ENCODE measurements at regions not wholly inside any gene's neighbourhood (a gene's known extent, or its start where the extent isn't known, plus 50 kb on each side); places are given as distances from the start of the nearest gene placed in this dataset.

DNA sequence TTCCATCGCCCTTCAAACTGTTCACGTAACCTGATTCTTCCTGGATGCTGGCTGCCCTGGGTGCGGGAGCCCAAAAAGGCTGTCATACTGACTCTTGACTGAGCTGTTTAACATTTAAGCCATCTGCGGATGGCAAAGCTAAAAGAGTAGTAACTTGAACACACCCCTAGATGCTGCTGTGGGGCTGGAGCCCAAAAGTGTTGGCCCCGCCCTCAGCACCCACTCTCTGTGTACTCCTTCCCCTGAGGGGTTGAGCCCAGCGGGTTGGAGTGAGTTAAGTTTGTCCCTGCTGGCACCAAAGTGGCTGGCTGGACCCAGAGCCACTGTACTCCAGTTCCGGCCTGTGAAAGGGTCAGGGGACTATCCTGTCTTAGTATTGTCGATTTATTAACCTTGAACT, 640.6 kb downstream of the PTPRU start:
- TF ChIP-seq, protein P1, sequence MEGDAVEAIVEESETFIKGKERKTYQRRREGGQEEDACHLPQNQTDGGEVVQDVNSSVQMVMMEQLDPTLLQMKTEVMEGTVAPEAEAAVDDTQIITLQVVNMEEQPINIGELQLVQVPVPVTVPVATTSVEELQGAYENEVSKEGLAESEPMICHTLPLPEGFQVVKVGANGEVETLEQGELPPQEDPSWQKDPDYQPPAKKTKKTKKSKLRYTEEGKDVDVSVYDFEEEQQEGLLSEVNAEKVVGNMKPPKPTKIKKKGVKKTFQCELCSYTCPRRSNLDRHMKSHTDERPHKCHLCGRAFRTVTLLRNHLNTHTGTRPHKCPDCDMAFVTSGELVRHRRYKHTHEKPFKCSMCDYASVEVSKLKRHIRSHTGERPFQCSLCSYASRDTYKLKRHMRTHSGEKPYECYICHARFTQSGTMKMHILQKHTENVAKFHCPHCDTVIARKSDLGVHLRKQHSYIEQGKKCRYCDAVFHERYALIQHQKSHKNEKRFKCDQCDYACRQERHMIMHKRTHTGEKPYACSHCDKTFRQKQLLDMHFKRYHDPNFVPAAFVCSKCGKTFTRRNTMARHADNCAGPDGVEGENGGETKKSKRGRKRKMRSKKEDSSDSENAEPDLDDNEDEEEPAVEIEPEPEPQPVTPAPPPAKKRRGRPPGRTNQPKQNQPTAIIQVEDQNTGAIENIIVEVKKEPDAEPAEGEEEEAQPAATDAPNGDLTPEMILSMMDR (conservative IDR thresholded peaks at IDR 0.05; ENCODE audit: low read length) = no peak
- no peak for TF ChIP-seq EZH2phosphoT487 (IDR thresholded peaks at IDR 0.05; ENCODE audit: borderline replicate concordance)
